ENCODE measurements at regions not wholly inside any gene's neighbourhood (a gene's known extent, or its start where the extent isn't known, plus 50 kb on each side); places are given as distances from the start of the nearest gene placed in this dataset.

GRCh38 chr13:107531180-107531579 is 684.2 kb downstream of the LIG4 start:
- no peak overlapping the region for H3K4me3 ChIP-seq (ENCODE audit: low read depth, low read length)
- no peak for DNase-seq (ENCODE audit: low read depth)
- no peak for TF ChIP-seq CTCF (IDR thresholded peaks at IDR 0.05; ENCODE audit: low read depth, low read length)
- TF ChIP-seq MAX (IDR thresholded peaks at IDR 0.05; ENCODE audit: low read depth, low read length): no peak
- TF ChIP-seq MYC (IDR thresholded peaks at IDR 0.05; ENCODE audit: low read depth, low read length): no peak
- no peak for TF ChIP-seq POLR2A (IDR thresholded peaks at IDR 0.05; ENCODE audit: extremely low read depth, insufficient read length)

- no peak for TF ChIP-seq CTCF (IDR thresholded peaks at IDR 0.05; ENCODE audit: low read depth, low read length)
- TF ChIP-seq MYC (IDR thresholded peaks at IDR 0.05; ENCODE audit: low read depth, low read length): no peak
- no peak for TF ChIP-seq POLR2A (IDR thresholded peaks at IDR 0.05; ENCODE audit: extremely low read depth, insufficient read length)
- no peak for TF ChIP-seq MAX (IDR thresholded peaks at IDR 0.05; ENCODE audit: low read depth, low read length)
- DNase-seq (ENCODE audit: low read depth): no peak
- no peak overlapping the region for H3K4me3 ChIP-seq (ENCODE audit: low read depth, low read length)
Observed at GRCh38 chr13:107529035-107529434, 686.3 kb downstream of the LIG4 start.

GRCh38 chr13:107518780-107519179 is 696.6 kb downstream of the LIG4 start:
- TF ChIP-seq POLR2A (IDR thresholded peaks at IDR 0.05; ENCODE audit: extremely low read depth, insufficient read length): no peak
- no peak for DNase-seq (ENCODE audit: low read depth)
- no peak overlapping the region for H3K4me3 ChIP-seq (ENCODE audit: low read depth, low read length)

- H3K4me3 ChIP-seq (ENCODE audit: low read depth, low read length): no peak overlapping the region
- TF ChIP-seq MAX (IDR thresholded peaks at IDR 0.05; ENCODE audit: low read depth, low read length) (no peak), MYC (IDR thresholded peaks at IDR 0.05; ENCODE audit: low read depth, low read length) (no peak), POLR2A (IDR thresholded peaks at IDR 0.05; ENCODE audit: extremely low read depth, insufficient read length) (no peak), CTCF (IDR thresholded peaks at IDR 0.05; ENCODE audit: low read depth, low read length) (no peak)
- DNase-seq (ENCODE audit: low read depth): peak; percentile 18
Observed at GRCh38 chr13:107518292-107518691, 697.0 kb downstream of the LIG4 start.

GRCh38 chr13:107516517-107516916 is 698.8 kb downstream of the LIG4 start:
- TF ChIP-seq MYC (IDR thresholded peaks at IDR 0.05; ENCODE audit: low read depth, low read length) (no peak), CTCF (IDR thresholded peaks at IDR 0.05; ENCODE audit: low read depth, low read length) (no peak), POLR2A (IDR thresholded peaks at IDR 0.05; ENCODE audit: extremely low read depth, insufficient read length) (no peak), MAX (IDR thresholded peaks at IDR 0.05; ENCODE audit: low read depth, low read length) (no peak)
- DNase-seq (ENCODE audit: low read depth): no peak
- no peak overlapping the region for H3K4me3 ChIP-seq (ENCODE audit: low read depth, low read length)

GRCh38 chr13:107512551-107512950 is 702.8 kb downstream of the LIG4 start:
- TF ChIP-seq MAX (IDR thresholded peaks at IDR 0.05; ENCODE audit: low read depth, low read length): no peak
- TF ChIP-seq CTCF (IDR thresholded peaks at IDR 0.05; ENCODE audit: low read depth, low read length): no peak
- no peak for TF ChIP-seq POLR2A (IDR thresholded peaks at IDR 0.05; ENCODE audit: extremely low read depth, insufficient read length)
- no peak for TF ChIP-seq MYC (IDR thresholded peaks at IDR 0.05; ENCODE audit: low read depth, low read length)
- DNase-seq (ENCODE audit: low read depth): no peak

More at GRCh38 chr13:107512551-107512950, 702.8 kb downstream of the LIG4 start:
- H3K4me3 ChIP-seq (ENCODE audit: low read depth, low read length): no peak overlapping the region

All from NB4 (cell line).